Pancreas (tissue), 10 donors: ENCODE measurements at regions not wholly inside any gene's neighbourhood (a gene's known extent, or its start where the extent isn't known, plus 50 kb on each side); places are given as distances from the start of the nearest gene placed in this dataset.

Experiments
- ATAC-seq, 4 donors: fragments of 200-7000 bp; cut with Tn5 transposase; one replicate each; pipeline versions ENCODE4 v1.8.0 to v1.9.1; 2020; ENCODE audit warnings: mild to moderate bottlenecking in 4 of 4, moderate library complexity in 4 of 4
- DNase-seq, 6 donors: peaks; one replicate each; pipeline ENCODE4 v3.0.0-alpha.2; 2020
- FAIRE-seq: peaks from 2 replicates; lab custom pipeline; 2012; peaks lifted over from hg19 to GRCh38; lab: Jason Lieb, UNC
- H3K27ac ChIP-seq, 4 donors: fragments of 200-600 bp; sonication (generic); 1 replicate in 3 of 4; 2 replicates in 1 of 4; pipeline versions ENCODE4 v1.5.0 to v1.8.0; 2020
- H3K27me3 ChIP-seq, 4 donors: fragments of 200-600 bp; one replicate each; pipeline ENCODE4 v1.8.0; 2021
- H3K36me3 ChIP-seq, 3 donors: fragments of 200-600 bp; sonication (generic) in 1 of 3; one replicate each; pipeline versions ENCODE4 v1.5.0 to v1.8.0; 2020 to 2021
- H3K4me1 ChIP-seq, 3 donors: fragments of 200-600 bp; one replicate each; pipeline ENCODE4 v1.8.0; 2021
- H3K4me3 ChIP-seq, 4 donors: fragments of 200-600 bp; sonication (generic) in 2 of 4; one replicate each; pipeline versions ENCODE4 v1.5.0 to v1.8.0; 2020 to 2021
- H3K9me3 ChIP-seq, 4 donors: fragments of 200-600 bp; one replicate each; pipeline ENCODE4 v1.8.0; 2021
- CTCF ChIP-seq, 4 donors: fragments of 200-600 bp; sonication (generic) in 3 of 4; IDR thresholded peaks; one replicate each; pipeline versions ENCODE4 v1.5.0 to v1.8.0; 2021; ENCODE audit warnings: antibody characterized with exemption in 4 of 4
- WGBS, 2 donors: extraction: QIAGEN DNeasy Blood & Tissue Kit; methylation state at CpG; one replicate each; pipeline ENCODE4 v1.1.7; 2013; 5-methylcytosine and 5-hydroxymethylcytosine counted together
- intact Hi-C, 3 donors: fragments of 100-400 bp; cut with DNase I; formaldehyde crosslinking; loops; one replicate each; pipeline versions ENCODE4 v1.11.1 to v1.14.2; 2022
- donor health status: healthy with polysubstance abuse.
- donor health status: DM: no; HTN: no; CAD: no; lungs with moderate emphysema.
- donor health status: DM: no; HTN: no; CAD: no.
- donor health status: control.
- donor health status: control.
- donor health status: Bipolar disorder and iron deficiency.
- donor health status: DM: yes; HTN: yes; CAD: no.
- donor health status: DM: no; HTN: no; CAD: no.
- donor health status: DM: no; HTN: no; CAD: no.
- donor health status: DM: yes; HTN: yes; CAD: no.

DNA sequence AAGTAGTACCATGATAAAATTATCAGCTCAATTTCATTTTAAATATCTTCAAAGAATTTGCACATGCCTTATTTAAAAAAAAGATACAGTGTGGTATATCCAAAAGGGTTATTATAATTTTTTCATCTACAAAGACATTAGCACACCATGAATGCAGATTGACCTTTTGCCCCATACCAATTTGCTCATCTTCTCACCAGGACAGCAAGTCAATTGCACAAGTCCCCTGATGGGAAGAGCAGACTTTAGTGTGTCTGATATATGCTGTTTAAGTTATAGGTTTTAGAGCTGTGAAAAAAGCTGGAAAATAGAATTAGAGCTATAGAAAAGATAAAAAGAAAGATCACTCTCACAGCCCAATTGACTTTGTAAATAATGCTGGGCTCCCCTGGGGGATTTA is 325.8 kb upstream of the CDH6 start:
- H3K4me3 ChIP-seq: no peak overlapping the region
- DNase-seq: no peak
- no peak overlapping the region for H3K27ac ChIP-seq
- H3K36me3 ChIP-seq: no peaks in the 10 kb centered on the region
- ATAC-seq: no peak
- TF ChIP-seq CTCF (IDR thresholded peaks at IDR 0.05): no peak
- no peaks in the 10 kb centered on the region for H3K27me3 ChIP-seq
- H3K9me3 ChIP-seq: no peaks in the 10 kb centered on the region
- FAIRE-seq: no peak
- H3K4me1 ChIP-seq: no peaks in the 10 kb centered on the region
- intact Hi-C loops: no loop called here

GRCh38 chr5:30866142-30866541 is 327.3 kb upstream of the CDH6 start:
- FAIRE-seq: no peak
- H3K4me1 ChIP-seq: no peaks in the 10 kb centered on the region
- ATAC-seq: no peak
- H3K27ac ChIP-seq: no peak overlapping the region
- H3K4me3 ChIP-seq: no peak overlapping the region
- DNase-seq: no peak
- H3K27me3 ChIP-seq: no peaks in the 10 kb centered on the region
- no peaks in the 10 kb centered on the region for H3K36me3 ChIP-seq
- H3K9me3 ChIP-seq: no peaks in the 10 kb centered on the region
- intact Hi-C loops: no loop called here
- 57 to 65% methylated on average over 8 of the region's 8 CpGs for WGBS, 2 donors
- TF ChIP-seq CTCF (IDR thresholded peaks at IDR 0.05): no peak

DNA sequence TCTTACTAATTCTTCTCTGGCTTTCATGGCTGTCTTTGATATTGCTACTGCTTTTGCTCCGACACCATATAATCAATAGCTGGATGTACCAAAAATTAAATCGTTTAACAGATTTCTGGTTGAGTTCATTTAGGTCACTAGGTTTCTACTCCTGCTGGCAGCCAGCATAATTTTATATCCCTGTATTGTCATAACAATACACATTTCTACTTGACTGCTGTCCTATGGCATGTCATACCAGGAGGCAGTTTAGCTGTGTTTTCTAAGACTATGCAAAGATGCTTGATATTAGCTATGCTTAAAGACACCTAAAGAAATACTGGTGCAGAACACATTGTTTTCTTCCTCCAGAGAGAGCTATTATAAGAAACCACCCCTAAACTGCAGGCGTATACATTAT is 337.2 kb upstream of the CDH6 start:
- FAIRE-seq (no peak), ATAC-seq (no peak), DNase-seq (no peak)
- intact Hi-C loops: no loop called here
- Histone ChIP-seq H3K27ac (no peak overlapping the region), H3K27me3 (no peaks in the 10 kb centered on the region), H3K9me3 (no peaks in the 10 kb centered on the region), H3K36me3 (no peaks in the 10 kb centered on the region), H3K4me1 (no peaks in the 10 kb centered on the region), H3K4me3 (no peak overlapping the region)
- TF ChIP-seq CTCF (IDR thresholded peaks at IDR 0.05): no peak
- 64 to 83% methylated on average over 3 of the region's 3 CpGs for WGBS, 2 donors

GRCh38 chr5:30853158-30853557 is 340.3 kb upstream of the CDH6 start:
- ATAC-seq: no peak
- FAIRE-seq: no peak
- intact Hi-C loops: no loop called here

GRCh38 chr5:30850866-30851265 is 342.6 kb upstream of the CDH6 start:
- Histone ChIP-seq H3K27me3 (no peaks in the 10 kb centered on the region), H3K4me3 (no peak overlapping the region), H3K27ac (no peak overlapping the region), H3K9me3 (no peaks in the 10 kb centered on the region), H3K36me3 (no peaks in the 10 kb centered on the region), H3K4me1 (no peaks in the 10 kb centered on the region)
- intact Hi-C loops: no loop called here
- FAIRE-seq: no peak
- WGBS, 2 donors: 56 to 89% methylated on average over 2 of the region's 2 CpGs
- ATAC-seq: no peak
- DNase-seq: no peak
- TF ChIP-seq CTCF (IDR thresholded peaks at IDR 0.05): no peak

More at GRCh38 chr5:30853158-30853557, 340.3 kb upstream of the CDH6 start:
- Histone ChIP-seq H3K36me3 (no peaks in the 10 kb centered on the region), H3K27ac (no peak overlapping the region), H3K4me3 (no peak overlapping the region), H3K4me1 (no peaks in the 10 kb centered on the region), H3K9me3 (no peaks in the 10 kb centered on the region), H3K27me3 (no peaks in the 10 kb centered on the region)
- no peak for DNase-seq
- no peak for TF ChIP-seq CTCF (IDR thresholded peaks at IDR 0.05)
